ENCODE measurements at regions not wholly inside any gene's neighbourhood (a gene's known extent, or its start where the extent isn't known, plus 50 kb on each side); places are given as distances from the start of the nearest gene placed in this dataset.

GRCh38 chr10:106495931-106496330, 668.6 kb downstream of the SORCS1 start:
- Histone ChIP-seq H3K27ac (no peak overlapping the region), H3K4me1 (no peaks in the 10 kb centered on the region), H3K4me3 (no peak overlapping the region), H3K27me3 (ENCODE audit: insufficient read depth in 3 of 3, low read length in 2 of 3) (peaks cover 0 to 2% (median 0%) of the 10 kb centered on the region in 3 donors), H3K9me3 (no peaks in the 10 kb centered on the region), H3K36me3 (ENCODE audit: insufficient read depth in 1 of 2, low read depth in 1 of 2) (no peaks in the 10 kb centered on the region)
- TF ChIP-seq CTCF (IDR thresholded peaks at IDR 0.05): no peak
- no peak for ATAC-seq
- intact Hi-C loops (cut with DNase I): no loop called here
- 71 to 77% (median 76%) methylated on average over 3 of the region's 3 CpGs for WGBS, 3 donors
- DNase-seq: no peak

- ATAC-seq (no peak), DNase-seq (no peak)
- peaks cover 0 to 2% (median 0%) of the 10 kb centered on the region in 3 donors for H3K27me3 ChIP-seq (ENCODE audit: insufficient read depth in 3 of 3, low read length in 2 of 3)
- H3K27ac ChIP-seq: no peak overlapping the region
- H3K9me3 ChIP-seq: no peaks in the 10 kb centered on the region
- TF ChIP-seq CTCF (IDR thresholded peaks at IDR 0.05): no peak
- intact Hi-C loops (cut with DNase I): no loop called here
- no peak overlapping the region for H3K4me3 ChIP-seq
- H3K36me3 ChIP-seq (ENCODE audit: insufficient read depth in 1 of 2, low read depth in 1 of 2): no peaks in the 10 kb centered on the region
- WGBS, 3 donors: 84 to 94% (median 85%) methylated on average over 1 of the region's 1 CpG
- H3K4me1 ChIP-seq: no peaks in the 10 kb centered on the region
Measured at GRCh38 chr10:106493751-106494150, 670.8 kb downstream of the SORCS1 start.

- H3K27ac ChIP-seq: no peak overlapping the region
- H3K4me3 ChIP-seq: no peak overlapping the region
- H3K9me3 ChIP-seq: no peaks in the 10 kb centered on the region
- no peak for DNase-seq
- no peaks in the 10 kb centered on the region for H3K4me1 ChIP-seq
- peaks cover 0 to 2% (median 0%) of the 10 kb centered on the region in 3 donors for H3K27me3 ChIP-seq (ENCODE audit: insufficient read depth in 3 of 3, low read length in 2 of 3)
- WGBS, 3 donors: 83 to 84% (median 84%) methylated on average over 3 of the region's 3 CpGs
- intact Hi-C loops (cut with DNase I): no loop called here
- no peak for ATAC-seq
- no peak for TF ChIP-seq CTCF (IDR thresholded peaks at IDR 0.05)
- no peaks in the 10 kb centered on the region for H3K36me3 ChIP-seq (ENCODE audit: insufficient read depth in 1 of 2, low read depth in 1 of 2)
Measured at GRCh38 chr10:106493226-106493625, 671.3 kb downstream of the SORCS1 start.

- Histone ChIP-seq H3K4me1 (no peaks in the 10 kb centered on the region), H3K36me3 (ENCODE audit: insufficient read depth in 1 of 2, low read depth in 1 of 2) (no peaks in the 10 kb centered on the region), H3K27me3 (ENCODE audit: insufficient read depth in 3 of 3, low read length in 2 of 3) (no peaks in the 10 kb centered on the region), H3K9me3 (no peaks in the 10 kb centered on the region), H3K27ac (no peak overlapping the region), H3K4me3 (no peak overlapping the region)
- WGBS, 3 donors: 57 to 81% (median 77%) methylated on average over 1 of the region's 1 CpG
- ATAC-seq (no peak), DNase-seq (no peak)
- TF ChIP-seq CTCF (IDR thresholded peaks at IDR 0.05): no peak
- intact Hi-C loops (cut with DNase I): no loop called here
Measured at GRCh38 chr10:106487726-106488125, 676.8 kb downstream of the SORCS1 start.

- H3K4me1 ChIP-seq: no peaks in the 10 kb centered on the region
- ATAC-seq (no peak), DNase-seq (no peak)
- H3K27ac ChIP-seq: no peak overlapping the region
- intact Hi-C loops (cut with DNase I): no loop called here
- no peaks in the 10 kb centered on the region for H3K36me3 ChIP-seq (ENCODE audit: insufficient read depth in 1 of 2, low read depth in 1 of 2)
- 34 to 41% (median 35%) methylated on average over 4 of the region's 4 CpGs for WGBS, 3 donors
- no peak overlapping the region for H3K4me3 ChIP-seq
- TF ChIP-seq CTCF (IDR thresholded peaks at IDR 0.05): no peak
- no peaks in the 10 kb centered on the region for H3K27me3 ChIP-seq (ENCODE audit: insufficient read depth in 3 of 3, low read length in 2 of 3)
- H3K9me3 ChIP-seq: no peaks in the 10 kb centered on the region
Measured at GRCh38 chr10:106481598-106482275, 682.8 kb downstream of the SORCS1 start.

All from psoas muscle (tissue), 7 donors.